Tibial nerve (tissue), 4 donors: ENCODE measurements at regions not wholly inside any gene's neighbourhood (a gene's known extent, or its start where the extent isn't known, plus 50 kb on each side); places are given as distances from the start of the nearest gene placed in this dataset.

Experiments used
- DNase-seq, 2 donors: peaks; one replicate each; pipeline ENCODE4 v3.0.0-alpha.2; 2019; ENCODE audit warnings: low spot score in 2 of 2
- H3K27ac ChIP-seq, 4 donors: fragments of 200-600 bp; sonication (generic) in 3 of 4; one replicate each; pipeline ENCODE4 v1.5.1; 2017 to 2019; ENCODE audit warnings: mild to moderate bottlenecking in 1 of 4
- H3K27me3 ChIP-seq, 2 donors: fragments of 200-600 bp; sonication (generic) in 1 of 2; one replicate each; pipeline versions ENCODE4 v1.5.1 to v1.6.0; 2017 to 2019
- H3K36me3 ChIP-seq, 3 donors: fragments of 200-600 bp; sonication (generic); one replicate each; pipeline ENCODE4 v1.5.1; 2018 to 2019
- H3K4me1 ChIP-seq, 4 donors: fragments of 200-600 bp; sonication (generic) in 3 of 4; one replicate each; pipeline ENCODE4 v1.5.1; 2017 to 2019
- H3K4me3 ChIP-seq, 4 donors: fragments of 200-600 bp; sonication (generic) in 3 of 4; one replicate each; pipeline ENCODE4 v1.5.1; 2017 to 2019; ENCODE audit warnings: mild to moderate bottlenecking in 1 of 4, moderate library complexity in 1 of 4
- H3K9me3 ChIP-seq, 4 donors: fragments of 200-600 bp; sonication (generic) in 3 of 4; one replicate each; pipeline ENCODE4 v1.5.1; 2017 to 2019
- CTCF ChIP-seq, 5 experiments: fragments of 200-600 bp in 3 of 5; fragments of 450-650 bp in 2 of 5; sonication (generic) in 3 of 5; IDR thresholded peaks; one replicate each; pipeline ENCODE4 v1.5.1; 2016 to 2019; ENCODE audit warnings: antibody characterized with exemption in 5 of 5, mild to moderate bottlenecking in 3 of 5, moderate library complexity in 2 of 5
- EP300 ChIP-seq, 2 donors: sonication (generic); formaldehyde crosslinking; IDR thresholded peaks; one replicate each; pipeline ENCODE4 v1.6.1; 2017; ENCODE audit warnings: antibody characterized with exemption in 2 of 2, mild to moderate bottlenecking in 1 of 2
- POLR2A ChIP-seq, 2 donors: fragments of 450-650 bp; IDR thresholded peaks; one replicate each; pipeline ENCODE4 v1.6.1; 2017; ENCODE audit warnings: antibody characterized with exemption in 2 of 2, mild to moderate bottlenecking in 2 of 2, moderate library complexity in 2 of 2
- whole genome bisulfite sequencing, 2 donors: methylation state at CpG; one replicate each; pipeline ENCODE4 v1.1.5; 2018; 5-methylcytosine and 5-hydroxymethylcytosine counted together

GRCh38 chr16:72324578-72324977 lies 152.6 kb upstream of the PMFBP1 start:
- no peak overlapping the region for H3K4me3 ChIP-seq

GRCh38 chr16:72317446-72317845 lies 145.5 kb upstream of the PMFBP1 start:
- WGBS, 2 donors: 12 to 22% methylated on average over 2 of the region's 2 CpGs
- H3K9me3 ChIP-seq: peaks cover 0 to 9% (median 0%) of the 10 kb centered on the region in 4 donors
- DNase-seq: no peak
- H3K27ac ChIP-seq: peak overlapping the region in 1 of 4 donors; percentile 62
- no peak overlapping the region for H3K4me3 ChIP-seq
- TF ChIP-seq CTCF (IDR thresholded peaks at IDR 0.05) (no peak), EP300 (IDR thresholded peaks at IDR 0.05) (peak in 1 of 2 donors; percentile 43)
- peaks cover 0 to 4% (median 0%) of the 10 kb centered on the region in 4 donors for H3K4me1 ChIP-seq
- H3K36me3 ChIP-seq: no peaks in the 10 kb centered on the region
- no peaks in the 10 kb centered on the region for H3K27me3 ChIP-seq

More at GRCh38 chr16:72324578-72324977, 152.6 kb upstream of the PMFBP1 start:
- TF ChIP-seq POLR2A (IDR thresholded peaks at IDR 0.05) (no peak), EP300 (IDR thresholded peaks at IDR 0.05) (no peak), CTCF (IDR thresholded peaks at IDR 0.05) (no peak)
- DNase-seq: no peak
- H3K9me3 ChIP-seq: peaks cover 0 to 15% (median 0%) of the 10 kb centered on the region in 4 donors
- H3K27me3 ChIP-seq: no peaks in the 10 kb centered on the region
- H3K27ac ChIP-seq: no peak overlapping the region
- no peaks in the 10 kb centered on the region for H3K36me3 ChIP-seq
- no peaks in the 10 kb centered on the region for H3K4me1 ChIP-seq
- WGBS, 2 donors: 93 to 95% methylated on average over 7 of the region's 7 CpGs

- peaks cover 0 to 4% (median 0%) of the 10 kb centered on the region in 4 donors for H3K4me1 ChIP-seq
These were observed 141.9 kb upstream of the PMFBP1 start for GRCh38 chr16:72313903-72314302.

GRCh38 chr16:72312828-72313227 lies 140.9 kb upstream of the PMFBP1 start:
- no peak for DNase-seq
- Histone ChIP-seq H3K27me3 (no peaks in the 10 kb centered on the region), H3K4me3 (no peak overlapping the region), H3K27ac (no peak overlapping the region), H3K36me3 (no peaks in the 10 kb centered on the region), H3K4me1 (peaks cover 0 to 4% (median 0%) of the 10 kb centered on the region in 4 donors), H3K9me3 (peaks cover 0 to 6% (median 0%) of the 10 kb centered on the region in 4 donors)
- no peak for TF ChIP-seq EP300 (IDR thresholded peaks at IDR 0.05)
- TF ChIP-seq CTCF (IDR thresholded peaks at IDR 0.05): no peak
- TF ChIP-seq POLR2A (IDR thresholded peaks at IDR 0.05): no peak
- WGBS, 2 donors: 12 to 13% methylated on average over 4 of the region's 4 CpGs

More at GRCh38 chr16:72313903-72314302, 141.9 kb upstream of the PMFBP1 start:
- no peak for DNase-seq
- 77 to 81% methylated on average over 2 of the region's 2 CpGs for WGBS, 2 donors
- no peaks in the 10 kb centered on the region for H3K27me3 ChIP-seq
- no peaks in the 10 kb centered on the region for H3K9me3 ChIP-seq
- H3K36me3 ChIP-seq: no peaks in the 10 kb centered on the region
- no peak overlapping the region for H3K27ac ChIP-seq
- no peak overlapping the region for H3K4me3 ChIP-seq
- no peak for TF ChIP-seq CTCF (IDR thresholded peaks at IDR 0.05)
- no peak for TF ChIP-seq EP300 (IDR thresholded peaks at IDR 0.05)
- no peak for TF ChIP-seq POLR2A (IDR thresholded peaks at IDR 0.05)

- Histone ChIP-seq H3K27ac (no peak overlapping the region), H3K4me3 (no peak overlapping the region), H3K27me3 (no peaks in the 10 kb centered on the region), H3K36me3 (no peaks in the 10 kb centered on the region), H3K4me1 (peaks cover 0 to 4% (median 0%) of the 10 kb centered on the region in 4 donors), H3K9me3 (peaks cover 0 to 6% (median 0%) of the 10 kb centered on the region in 4 donors)
- TF ChIP-seq EP300 (IDR thresholded peaks at IDR 0.05): no peak
- TF ChIP-seq CTCF (IDR thresholded peaks at IDR 0.05): no peak
- TF ChIP-seq POLR2A (IDR thresholded peaks at IDR 0.05): no peak
- WGBS, 2 donors: 84 to 86% methylated on average over 2 of the region's 2 CpGs
- DNase-seq: no peak
These were observed 139.5 kb upstream of the PMFBP1 start for GRCh38 chr16:72311426-72311825.
